ENCODE measurements at regions not wholly inside any gene's neighbourhood (a gene's known extent, or its start where the extent isn't known, plus 50 kb on each side); places are given as distances from the start of the nearest gene placed in this dataset.

DNA sequence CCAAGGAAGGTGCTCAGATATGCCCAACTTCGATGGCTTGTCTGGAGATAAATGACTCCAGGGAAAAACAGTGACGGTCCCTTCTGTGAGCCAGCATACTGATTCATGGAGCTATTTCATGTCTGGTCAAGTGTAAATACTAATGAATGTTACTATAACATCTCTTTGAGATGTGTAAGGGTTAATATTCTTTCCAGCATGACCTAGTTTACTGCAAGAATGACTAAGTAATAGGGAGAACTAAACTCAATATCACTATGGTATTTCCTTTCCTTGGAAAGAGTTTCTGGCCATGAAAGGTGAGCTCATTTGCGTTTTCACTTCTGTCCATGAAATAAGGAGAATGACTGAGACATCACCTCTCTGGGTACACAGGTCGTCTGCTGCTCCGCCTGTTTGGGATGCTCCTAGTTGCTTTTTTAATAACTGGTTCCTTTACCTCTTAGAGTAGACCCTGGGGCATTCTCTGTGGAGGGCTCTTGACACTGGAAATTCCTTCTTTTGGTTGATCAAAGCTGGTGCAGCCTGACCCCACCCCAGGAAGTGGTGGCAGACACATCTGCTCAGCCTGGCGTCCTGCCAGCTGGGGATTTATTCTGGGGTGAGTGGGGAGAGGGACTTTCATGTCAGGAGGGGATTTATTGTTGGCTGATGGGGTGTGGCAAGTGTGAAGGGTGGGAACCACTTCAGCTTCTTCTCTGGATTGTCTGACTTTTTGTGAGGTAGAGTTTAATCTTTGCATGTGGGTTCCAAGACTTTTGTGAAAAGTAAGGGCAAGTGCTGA, 250.0 kb upstream of the MPDZ start:
- no peak for TF ChIP-seq CTCF (tag by site-specific recombination; IDR thresholded peaks at IDR 0.05)
- no peak for TF ChIP-seq SCRT1 (tag by site-specific recombination; IDR thresholded peaks at IDR 0.05; ENCODE audit: borderline replicate concordance)
- TF ChIP-seq ZNF24 (tag by site-specific recombination; IDR thresholded peaks at IDR 0.05), result no peak
- TF ChIP-seq ZNF10 (tag by site-specific recombination; IDR thresholded peaks at IDR 0.05), result no peak
- no peak for TF ChIP-seq ATF2 (tag by site-specific recombination; IDR thresholded peaks at IDR 0.05; ENCODE audit: low read depth)
- TF ChIP-seq, protein P1, sequence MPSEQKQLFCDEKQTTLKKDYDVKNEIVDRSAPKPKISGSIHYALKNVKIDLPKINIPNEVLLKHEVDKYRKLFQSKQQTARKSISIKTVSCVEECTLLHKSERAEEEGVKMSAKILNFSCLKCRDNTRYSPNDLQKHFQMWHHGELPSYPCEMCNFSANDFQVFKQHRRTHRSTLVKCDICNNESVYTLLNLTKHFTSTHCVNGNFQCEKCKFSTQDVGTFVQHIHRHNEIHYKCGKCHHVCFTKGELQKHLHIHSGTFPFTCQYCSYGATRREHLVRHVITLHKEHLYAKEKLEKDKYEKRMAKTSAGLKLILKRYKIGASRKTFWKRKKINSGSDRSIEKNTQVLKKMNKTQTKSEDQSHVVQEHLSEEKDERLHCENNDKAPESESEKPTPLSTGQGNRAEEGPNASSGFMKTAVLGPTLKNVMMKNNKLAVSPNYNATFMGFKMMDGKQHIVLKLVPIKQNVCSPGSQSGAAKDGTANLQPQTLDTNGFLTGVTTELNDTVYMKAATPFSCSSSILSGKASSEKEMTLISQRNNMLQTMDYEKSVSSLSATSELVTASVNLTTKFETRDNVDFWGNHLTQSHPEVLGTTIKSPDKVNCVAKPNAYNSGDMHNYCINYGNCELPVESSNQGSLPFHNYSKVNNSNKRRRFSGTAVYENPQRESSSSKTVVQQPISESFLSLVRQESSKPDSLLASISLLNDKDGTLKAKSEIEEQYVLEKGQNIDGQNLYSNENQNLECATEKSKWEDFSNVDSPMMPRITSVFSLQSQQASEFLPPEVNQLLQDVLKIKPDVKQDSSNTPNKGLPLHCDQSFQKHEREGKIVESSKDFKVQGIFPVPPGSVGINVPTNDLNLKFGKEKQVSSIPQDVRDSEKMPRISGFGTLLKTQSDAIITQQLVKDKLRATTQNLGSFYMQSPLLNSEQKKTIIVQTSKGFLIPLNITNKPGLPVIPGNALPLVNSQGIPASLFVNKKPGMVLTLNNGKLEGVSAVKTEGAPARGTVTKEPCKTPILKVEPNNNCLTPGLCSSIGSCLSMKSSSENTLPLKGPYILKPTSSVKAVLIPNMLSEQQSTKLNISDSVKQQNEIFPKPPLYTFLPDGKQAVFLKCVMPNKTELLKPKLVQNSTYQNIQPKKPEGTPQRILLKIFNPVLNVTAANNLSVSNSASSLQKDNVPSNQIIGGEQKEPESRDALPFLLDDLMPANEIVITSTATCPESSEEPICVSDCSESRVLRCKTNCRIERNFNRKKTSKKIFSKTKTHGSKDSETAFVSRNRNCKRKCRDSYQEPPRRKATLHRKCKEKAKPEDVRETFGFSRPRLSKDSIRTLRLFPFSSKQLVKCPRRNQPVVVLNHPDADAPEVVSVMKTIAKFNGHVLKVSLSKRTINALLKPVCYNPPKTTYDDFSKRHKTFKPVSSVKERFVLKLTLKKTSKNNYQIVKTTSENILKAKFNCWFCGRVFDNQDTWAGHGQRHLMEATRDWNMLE (tag by site-specific recombination; conservative IDR thresholded peaks at IDR 0.05; ENCODE audit: low read depth), result no peak
- TF ChIP-seq ZNF133 (tag by site-specific recombination; IDR thresholded peaks at IDR 0.05), result no peak
- TF ChIP-seq ZNF138 (tag by site-specific recombination; IDR thresholded peaks at IDR 0.05; ENCODE audit: borderline replicate concordance), result no peak
- TF ChIP-seq, protein P2, sequence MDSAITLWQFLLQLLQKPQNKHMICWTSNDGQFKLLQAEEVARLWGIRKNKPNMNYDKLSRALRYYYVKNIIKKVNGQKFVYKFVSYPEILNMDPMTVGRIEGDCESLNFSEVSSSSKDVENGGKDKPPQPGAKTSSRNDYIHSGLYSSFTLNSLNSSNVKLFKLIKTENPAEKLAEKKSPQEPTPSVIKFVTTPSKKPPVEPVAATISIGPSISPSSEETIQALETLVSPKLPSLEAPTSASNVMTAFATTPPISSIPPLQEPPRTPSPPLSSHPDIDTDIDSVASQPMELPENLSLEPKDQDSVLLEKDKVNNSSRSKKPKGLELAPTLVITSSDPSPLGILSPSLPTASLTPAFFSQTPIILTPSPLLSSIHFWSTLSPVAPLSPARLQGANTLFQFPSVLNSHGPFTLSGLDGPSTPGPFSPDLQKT (IDR thresholded peaks at IDR 0.05; ENCODE audit: borderline replicate concordance, low read depth, low read length), result no peak
- TF ChIP-seq, protein P3, sequence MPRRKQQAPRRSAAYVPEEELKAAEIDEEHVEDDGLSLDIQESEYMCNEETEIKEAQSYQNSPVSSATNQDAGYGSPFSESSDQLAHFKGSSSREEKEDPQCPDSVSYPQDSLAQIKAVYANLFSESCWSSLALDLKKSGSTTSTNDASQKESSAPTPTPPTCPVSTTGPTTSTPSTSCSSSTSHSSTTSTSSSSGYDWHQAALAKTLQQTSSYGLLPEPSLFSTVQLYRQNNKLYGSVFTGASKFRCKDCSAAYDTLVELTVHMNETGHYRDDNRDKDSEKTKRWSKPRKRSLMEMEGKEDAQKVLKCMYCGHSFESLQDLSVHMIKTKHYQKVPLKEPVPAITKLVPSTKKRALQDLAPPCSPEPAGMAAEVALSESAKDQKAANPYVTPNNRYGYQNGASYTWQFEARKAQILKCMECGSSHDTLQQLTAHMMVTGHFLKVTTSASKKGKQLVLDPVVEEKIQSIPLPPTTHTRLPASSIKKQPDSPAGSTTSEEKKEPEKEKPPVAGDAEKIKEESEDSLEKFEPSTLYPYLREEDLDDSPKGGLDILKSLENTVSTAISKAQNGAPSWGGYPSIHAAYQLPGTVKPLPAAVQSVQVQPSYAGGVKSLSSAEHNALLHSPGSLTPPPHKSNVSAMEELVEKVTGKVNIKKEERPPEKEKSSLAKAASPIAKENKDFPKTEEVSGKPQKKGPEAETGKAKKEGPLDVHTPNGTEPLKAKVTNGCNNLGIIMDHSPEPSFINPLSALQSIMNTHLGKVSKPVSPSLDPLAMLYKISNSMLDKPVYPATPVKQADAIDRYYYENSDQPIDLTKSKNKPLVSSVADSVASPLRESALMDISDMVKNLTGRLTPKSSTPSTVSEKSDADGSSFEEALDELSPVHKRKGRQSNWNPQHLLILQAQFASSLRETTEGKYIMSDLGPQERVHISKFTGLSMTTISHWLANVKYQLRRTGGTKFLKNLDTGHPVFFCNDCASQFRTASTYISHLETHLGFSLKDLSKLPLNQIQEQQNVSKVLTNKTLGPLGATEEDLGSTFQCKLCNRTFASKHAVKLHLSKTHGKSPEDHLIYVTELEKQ (tag by site-specific recombination; IDR thresholded peaks at IDR 0.05; ENCODE audit: borderline replicate concordance), result no peak
- TF ChIP-seq ZNF280D (tag by site-specific recombination; IDR thresholded peaks at IDR 0.05), result no peak
- TF ChIP-seq ZNF530 (tag by site-specific recombination; IDR thresholded peaks at IDR 0.05; ENCODE audit: low read depth), result no peak
- no peak for TF ChIP-seq ZNF76 (tag by site-specific recombination; IDR thresholded peaks at IDR 0.05; ENCODE audit: borderline replicate concordance, low read depth)
- TF ChIP-seq ZNF184 (tag by site-specific recombination; IDR thresholded peaks at IDR 0.05), result no peak

Measured in HEK293 (cell line).